Esophagus squamous epithelium (tissue), 4 donors: ENCODE measurements at regions not wholly inside any gene's neighbourhood (a gene's known extent, or its start where the extent isn't known, plus 50 kb on each side); places are given as distances from the start of the nearest gene placed in this dataset.

ENCODE experiments used
- POLR2A ChIP-seq, 4 donors: fragments of 450-650 bp; IDR thresholded peaks; one replicate each; pipeline ENCODE4 v1.6.1; 2017; ENCODE audit warnings: antibody characterized with exemption in 4 of 4, mild to moderate bottlenecking in 4 of 4, moderate library complexity in 3 of 4
- TF ChIP-seq, protein P1 (sequence below), 6 experiments: fragments of 450-650 bp in 4 of 6; fragments of 200-600 bp in 2 of 6; sonication (generic) in 2 of 6; IDR thresholded peaks; one replicate each; pipeline ENCODE4 v1.5.1; 2016 to 2019; ENCODE audit warnings: antibody characterized with exemption in 6 of 6, mild to moderate bottlenecking in 4 of 6, moderate library complexity in 4 of 6

- TF ChIP-seq, protein P1, sequence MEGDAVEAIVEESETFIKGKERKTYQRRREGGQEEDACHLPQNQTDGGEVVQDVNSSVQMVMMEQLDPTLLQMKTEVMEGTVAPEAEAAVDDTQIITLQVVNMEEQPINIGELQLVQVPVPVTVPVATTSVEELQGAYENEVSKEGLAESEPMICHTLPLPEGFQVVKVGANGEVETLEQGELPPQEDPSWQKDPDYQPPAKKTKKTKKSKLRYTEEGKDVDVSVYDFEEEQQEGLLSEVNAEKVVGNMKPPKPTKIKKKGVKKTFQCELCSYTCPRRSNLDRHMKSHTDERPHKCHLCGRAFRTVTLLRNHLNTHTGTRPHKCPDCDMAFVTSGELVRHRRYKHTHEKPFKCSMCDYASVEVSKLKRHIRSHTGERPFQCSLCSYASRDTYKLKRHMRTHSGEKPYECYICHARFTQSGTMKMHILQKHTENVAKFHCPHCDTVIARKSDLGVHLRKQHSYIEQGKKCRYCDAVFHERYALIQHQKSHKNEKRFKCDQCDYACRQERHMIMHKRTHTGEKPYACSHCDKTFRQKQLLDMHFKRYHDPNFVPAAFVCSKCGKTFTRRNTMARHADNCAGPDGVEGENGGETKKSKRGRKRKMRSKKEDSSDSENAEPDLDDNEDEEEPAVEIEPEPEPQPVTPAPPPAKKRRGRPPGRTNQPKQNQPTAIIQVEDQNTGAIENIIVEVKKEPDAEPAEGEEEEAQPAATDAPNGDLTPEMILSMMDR (IDR thresholded peaks at IDR 0.05) = no peak
- TF ChIP-seq POLR2A (IDR thresholded peaks at IDR 0.05) = no peak
Observed at GRCh38 chr7:46611508-46611907, 690.4 kb upstream of the IGFBP3 start.
